CD4-positive, alpha-beta T cell (primary cell): ENCODE measurements at regions not wholly inside any gene's neighbourhood (a gene's known extent, or its start where the extent isn't known, plus 50 kb on each side); places are given as distances from the start of the nearest gene placed in this dataset.

Experiments
- ATAC-seq: fragments of 200-7000 bp; cut with Tn5 transposase; one replicate; pipeline ENCODE4 v1.10.0; 2022; ENCODE audit warnings: mild to moderate bottlenecking; ENCODE audit not compliant: poor library complexity
- CTCF ChIA-PET: fragments of 350-600 bp; sonication (Branson Sonifier 250); formaldehyde crosslinking; loops from one replicate; lab custom pipeline; 2021; ENCODE audit warnings: antibody characterized with exemption, inconsistent platforms; lab: Charles Lee
- POLR2A ChIA-PET: fragments of 350-600 bp; sonication (Branson Sonifier 250); formaldehyde crosslinking; loops from one replicate; lab custom pipeline; 2021; ENCODE audit warnings: antibody characterized with exemption, inconsistent platforms; lab: Charles Lee
- DNase-seq, 14 experiments: peaks; one replicate each; pipeline ENCODE4 v3.0.0-alpha.2; 2013 to 2020; ENCODE audit warnings: mixed read lengths in 2 of 14
- H3K27ac ChIP-seq, 2 donors: one replicate each; pipeline versions ENCODE4 v1.5.1 to v1.7.0; 2013; ENCODE audit warnings: low read length in 2 of 2, low read depth in 1 of 2, mild to moderate bottlenecking in 1 of 2
- H3K27me3 ChIP-seq, 2 experiments: 1 replicate in 1 of 2; 2 replicates in 1 of 2; pipeline versions ENCODE4 v1.6.1 to v1.7.0; 2013; ENCODE audit warnings: low read length in 2 of 2, control low read depth in 1 of 2, mild to moderate bottlenecking in 1 of 2, moderate library complexity in 1 of 2; ENCODE audit not compliant: insufficient read depth in 2 of 2, control insufficient read depth in 1 of 2
- H3K36me3 ChIP-seq: one replicate; pipeline ENCODE4 v1.6.1; 2013; ENCODE audit warnings: low read length, control low read depth; ENCODE audit not compliant: insufficient read depth
- H3K4me1 ChIP-seq: one replicate; pipeline ENCODE4 v1.6.1; 2013; ENCODE audit warnings: low read length, control low read depth; ENCODE audit not compliant: insufficient read depth
- H3K4me3 ChIP-seq: one replicate; pipeline ENCODE4 v1.5.1; 2013; ENCODE audit warnings: mild to moderate bottlenecking, low read length, moderate library complexity
- H3K9me3 ChIP-seq, 2 experiments: 1 replicate in 1 of 2; 2 replicates in 1 of 2; pipeline versions ENCODE4 v1.6.1 to v1.7.0; 2013; ENCODE audit warnings: low read length in 2 of 2, mild to moderate bottlenecking in 2 of 2, control low read depth in 1 of 2, moderate library complexity in 1 of 2; ENCODE audit not compliant: control insufficient read depth in 1 of 2, insufficient read depth in 1 of 2
- H3K27ac Mint-ChIP-seq: one replicate; pipeline ENCODE4 v1.8.0; 2020; ENCODE audit warnings: mixed read lengths
- H3K27me3 Mint-ChIP-seq: one replicate; pipeline ENCODE4 v1.8.0; 2021; ENCODE audit warnings: mixed read lengths
- H3K36me3 Mint-ChIP-seq: one replicate; pipeline ENCODE4 v1.8.0; 2021; ENCODE audit warnings: low read depth, mixed read lengths
- H3K4me1 Mint-ChIP-seq: one replicate; pipeline ENCODE4 v1.8.0; 2021; ENCODE audit warnings: low read depth, mixed read lengths
- H3K4me3 Mint-ChIP-seq: one replicate; pipeline ENCODE4 v1.8.0; 2020; ENCODE audit warnings: mild to moderate bottlenecking, mixed read lengths
- H3K9me3 Mint-ChIP-seq: one replicate; pipeline ENCODE4 v1.8.0; 2020; ENCODE audit warnings: mixed read lengths
- CTCF ChIP-seq: fragments of 200-600 bp; IDR thresholded peaks from one replicate; pipeline ENCODE4 v1.8.0; 2022; ENCODE audit warnings: antibody characterized with exemption, mild to moderate bottlenecking
- intact Hi-C, 2 experiments: fragments of 100-400 bp; cut with DNase I in 1 of 2; cut with micrococcal nuclease in 1 of 2; formaldehyde crosslinking; loops; one replicate each; pipeline versions ENCODE4 v1.15.1 to v1.9.0; 2023 to 2025; cut with DNase I, micrococcal nuclease

- intact Hi-C loops = no loop called here
- Mint-ChIP-seq H3K27me3 (peaks cover 28% of the 10 kb centered on the region), H3K4me1 (no peaks in the 10 kb centered on the region), H3K36me3 (no peaks in the 10 kb centered on the region), H3K4me3 (no peak overlapping the region), H3K9me3 (peaks cover 4% of the 10 kb centered on the region), H3K27ac (no peak overlapping the region)
- no peak for TF ChIP-seq CTCF
- no peaks in the 10 kb centered on the region for H3K36me3 ChIP-seq
- DNase-seq (no peak), ATAC-seq (no peak)
- H3K4me1 ChIP-seq = no peaks in the 10 kb centered on the region
- CTCF ChIA-PET = no interaction called here
- no peaks in the 10 kb centered on the region for H3K9me3 ChIP-seq
- no peaks in the 10 kb centered on the region for H3K27me3 ChIP-seq
- H3K4me3 ChIP-seq = no peak overlapping the region
- no peak overlapping the region for H3K27ac ChIP-seq
- POLR2A ChIA-PET = no interaction called here
Measured at GRCh38 chr10:29158066-29158465, 130.8 kb upstream of the LYZL1 start.

GRCh38 chr10:29160150-29160617 is 128.7 kb upstream of the LYZL1 start:
- Mint-ChIP-seq H3K4me1 (no peaks in the 10 kb centered on the region), H3K36me3 (no peaks in the 10 kb centered on the region), H3K4me3 (no peak overlapping the region), H3K27me3 (peaks cover 28% of the 10 kb centered on the region), H3K27ac (no peak overlapping the region), H3K9me3 (peaks cover 6% of the 10 kb centered on the region)
- no peak for TF ChIP-seq CTCF
- Histone ChIP-seq H3K4me3 (no peak overlapping the region), H3K27me3 (no peaks in the 10 kb centered on the region), H3K4me1 (no peaks in the 10 kb centered on the region), H3K27ac (no peak overlapping the region), H3K36me3 (no peaks in the 10 kb centered on the region), H3K9me3 (no peaks in the 10 kb centered on the region)
- ATAC-seq (no peak), DNase-seq (no peak)
- ChIA-PET POLR2A (no interaction called here), CTCF (no interaction called here)
- intact Hi-C loops = no loop called here

GRCh38 chr10:29163746-29164145 is 125.1 kb upstream of the LYZL1 start:
- CTCF ChIA-PET = no interaction called here
- H3K4me1 Mint-ChIP-seq = no peaks in the 10 kb centered on the region

More at GRCh38 chr10:29163746-29164145, 125.1 kb upstream of the LYZL1 start:
- no peak for ATAC-seq
- Histone ChIP-seq H3K4me1 (no peaks in the 10 kb centered on the region), H3K9me3 (no peaks in the 10 kb centered on the region), H3K36me3 (no peaks in the 10 kb centered on the region), H3K27ac (no peak overlapping the region), H3K27me3 (no peaks in the 10 kb centered on the region), H3K4me3 (no peak overlapping the region)
- POLR2A ChIA-PET = no interaction called here
- peaks cover 10% of the 10 kb centered on the region for H3K9me3 Mint-ChIP-seq
- peaks cover 16% of the 10 kb centered on the region for H3K27me3 Mint-ChIP-seq
- H3K4me3 Mint-ChIP-seq = no peak overlapping the region
- intact Hi-C loops = no loop called here
- no peak for TF ChIP-seq CTCF
- no peaks in the 10 kb centered on the region for H3K36me3 Mint-ChIP-seq
- no peak overlapping the region for H3K27ac Mint-ChIP-seq
- DNase-seq = no peak
